WERI-Rb-1 (cell line): ENCODE measurements at regions not wholly inside any gene's neighbourhood (a gene's known extent, or its start where the extent isn't known, plus 50 kb on each side); places are given as distances from the start of the nearest gene placed in this dataset.

Source experiments
- DNase-seq: peaks from one replicate; pipeline ENCODE4 v3.0.0-alpha.2; 2020
- H3K27ac ChIP-seq: fragments of 250-450 bp; sonication (Bioruptor Pico); 2 replicates; pipeline ENCODE4 v1.5.1; 2020; ENCODE audit warnings: mild to moderate bottlenecking, moderate library complexity
- H3K27me3 ChIP-seq: fragments of 250-450 bp; sonication (Bioruptor Pico); 2 replicates; pipeline ENCODE4 v1.5.1; 2021; ENCODE audit warnings: mild to moderate bottlenecking, low read depth, moderate library complexity; ENCODE audit not compliant: insufficient read depth, severe bottlenecking
- H3K36me3 ChIP-seq: fragments of 250-450 bp; sonication (Bioruptor Pico); 2 replicates; pipeline ENCODE4 v1.5.1; 2020; ENCODE audit warnings: mild to moderate bottlenecking, moderate library complexity
- H3K4me3 ChIP-seq: 2 replicates; pipeline ENCODE4 v1.5.1; 2011; ENCODE audit warnings: low read depth, mild to moderate bottlenecking, control low read depth, low read length
- H3K9me3 ChIP-seq: fragments of 250-450 bp; sonication (Bioruptor Pico); 2 replicates; pipeline ENCODE4 v1.5.1; 2021; ENCODE audit warnings: mild to moderate bottlenecking, moderate library complexity; ENCODE audit not compliant: severe bottlenecking
- TF ChIP-seq, protein P1 (sequence below): IDR thresholded peaks from 2 replicates; pipeline ENCODE4 v1.5.1; 2011; ENCODE audit warnings: low read depth, mild to moderate bottlenecking, control low read depth, inconsistent platforms, low read length

DNA sequence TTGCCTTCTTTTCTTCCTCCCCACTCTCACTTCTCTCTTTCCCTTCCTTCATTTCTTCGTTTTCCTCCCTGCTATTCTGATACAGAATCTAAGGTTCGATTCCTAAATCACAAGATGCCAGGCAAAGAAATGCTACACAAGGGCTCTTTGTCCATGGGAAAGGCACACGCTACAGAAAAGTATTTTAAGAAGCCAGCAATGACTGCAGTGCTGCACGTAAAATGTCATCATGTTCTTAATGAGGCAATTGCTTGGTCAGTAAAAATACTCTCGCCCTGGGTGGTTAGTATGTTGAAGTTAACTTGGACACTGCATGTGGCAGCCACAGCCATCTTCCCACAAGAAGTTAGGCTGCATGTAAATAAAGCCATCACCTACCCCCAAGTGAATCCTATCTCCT lies 178.4 kb downstream of the DHX15 start:
- no peaks in the 10 kb centered on the region for H3K27me3 ChIP-seq
- no peak overlapping the region for H3K27ac ChIP-seq
- H3K36me3 ChIP-seq = no peaks in the 10 kb centered on the region
- H3K4me3 ChIP-seq = no peak overlapping the region
- H3K9me3 ChIP-seq = no peaks in the 10 kb centered on the region
- TF ChIP-seq, protein P1, sequence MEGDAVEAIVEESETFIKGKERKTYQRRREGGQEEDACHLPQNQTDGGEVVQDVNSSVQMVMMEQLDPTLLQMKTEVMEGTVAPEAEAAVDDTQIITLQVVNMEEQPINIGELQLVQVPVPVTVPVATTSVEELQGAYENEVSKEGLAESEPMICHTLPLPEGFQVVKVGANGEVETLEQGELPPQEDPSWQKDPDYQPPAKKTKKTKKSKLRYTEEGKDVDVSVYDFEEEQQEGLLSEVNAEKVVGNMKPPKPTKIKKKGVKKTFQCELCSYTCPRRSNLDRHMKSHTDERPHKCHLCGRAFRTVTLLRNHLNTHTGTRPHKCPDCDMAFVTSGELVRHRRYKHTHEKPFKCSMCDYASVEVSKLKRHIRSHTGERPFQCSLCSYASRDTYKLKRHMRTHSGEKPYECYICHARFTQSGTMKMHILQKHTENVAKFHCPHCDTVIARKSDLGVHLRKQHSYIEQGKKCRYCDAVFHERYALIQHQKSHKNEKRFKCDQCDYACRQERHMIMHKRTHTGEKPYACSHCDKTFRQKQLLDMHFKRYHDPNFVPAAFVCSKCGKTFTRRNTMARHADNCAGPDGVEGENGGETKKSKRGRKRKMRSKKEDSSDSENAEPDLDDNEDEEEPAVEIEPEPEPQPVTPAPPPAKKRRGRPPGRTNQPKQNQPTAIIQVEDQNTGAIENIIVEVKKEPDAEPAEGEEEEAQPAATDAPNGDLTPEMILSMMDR = no peak
- DNase-seq = no peak

DNA sequence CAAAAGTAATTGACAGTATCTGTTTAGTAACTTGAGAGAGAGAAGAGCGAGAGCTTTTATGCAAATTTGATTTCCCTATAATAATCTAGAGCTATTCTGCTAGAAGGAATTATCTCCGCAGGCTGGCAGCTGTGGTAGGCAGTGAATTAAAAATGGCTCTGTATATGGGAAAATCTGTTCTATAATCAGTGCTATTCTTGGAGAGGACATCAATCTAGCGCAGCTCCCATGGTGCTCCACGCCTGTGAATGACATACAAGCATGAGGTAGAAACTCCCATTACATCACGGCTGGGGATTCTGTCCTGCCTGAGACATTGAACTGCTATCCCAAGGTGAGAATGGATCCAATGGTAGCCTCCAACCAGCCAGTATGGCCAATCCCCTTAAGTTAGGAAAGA lies 179.0 kb downstream of the DHX15 start:
- no peaks in the 10 kb centered on the region for H3K27me3 ChIP-seq

DNA sequence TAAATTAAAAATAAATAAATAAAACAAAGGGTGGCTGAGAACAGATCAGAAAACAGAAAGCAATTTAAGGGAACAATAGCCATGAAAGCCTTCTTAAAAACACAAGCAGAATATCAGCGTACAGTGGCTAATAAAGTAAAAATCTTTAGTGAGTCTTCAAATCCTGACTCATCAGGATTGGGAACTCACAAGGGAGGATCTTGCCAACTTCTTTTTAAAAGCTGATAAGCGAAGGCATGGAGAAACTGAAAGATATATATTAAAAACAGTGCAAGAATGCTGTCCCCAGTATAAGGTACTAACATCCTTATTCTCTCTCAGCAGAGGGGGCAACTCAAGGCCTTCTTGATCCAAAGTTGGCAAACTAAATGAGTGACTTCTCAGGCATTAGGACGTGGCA lies 180.1 kb downstream of the DHX15 start:
- TF ChIP-seq, protein P1 = no peak
- Histone ChIP-seq H3K4me3 (no peak overlapping the region), H3K9me3 (no peaks in the 10 kb centered on the region), H3K27ac (no peak overlapping the region), H3K36me3 (no peaks in the 10 kb centered on the region), H3K27me3 (no peaks in the 10 kb centered on the region)
- no peak for DNase-seq

More for the DNA sequence above, 179.0 kb downstream of the DHX15 start:
- no peaks in the 10 kb centered on the region for H3K9me3 ChIP-seq
- TF ChIP-seq, protein P1 = no peak
- no peak overlapping the region for H3K27ac ChIP-seq
- no peak overlapping the region for H3K4me3 ChIP-seq
- no peak for DNase-seq
- H3K36me3 ChIP-seq = no peaks in the 10 kb centered on the region

DNA sequence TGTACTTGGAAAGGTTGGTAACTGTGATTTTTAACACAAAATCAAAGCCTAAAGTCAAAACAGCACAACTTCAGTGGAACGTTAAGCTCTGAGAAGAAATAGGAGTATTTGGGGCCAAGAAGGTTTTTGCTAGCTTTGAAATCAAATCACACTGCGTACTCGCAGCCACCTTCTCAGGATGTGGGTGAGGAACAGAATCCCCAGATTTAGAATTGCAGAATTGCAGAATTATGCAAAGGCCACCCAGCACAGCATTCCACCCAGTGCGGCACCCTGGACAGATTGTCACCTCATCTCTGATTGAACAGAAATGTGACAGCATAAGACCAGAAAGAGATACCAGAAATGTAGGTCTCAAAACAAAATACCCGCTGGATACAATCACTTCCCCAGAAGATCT lies 181.1 kb downstream of the DHX15 start:
- TF ChIP-seq, protein P1 = no peak
- Histone ChIP-seq H3K9me3 (no peaks in the 10 kb centered on the region), H3K27me3 (no peaks in the 10 kb centered on the region), H3K36me3 (no peaks in the 10 kb centered on the region), H3K4me3 (no peak overlapping the region), H3K27ac (no peak overlapping the region)
- no peak for DNase-seq

DNA sequence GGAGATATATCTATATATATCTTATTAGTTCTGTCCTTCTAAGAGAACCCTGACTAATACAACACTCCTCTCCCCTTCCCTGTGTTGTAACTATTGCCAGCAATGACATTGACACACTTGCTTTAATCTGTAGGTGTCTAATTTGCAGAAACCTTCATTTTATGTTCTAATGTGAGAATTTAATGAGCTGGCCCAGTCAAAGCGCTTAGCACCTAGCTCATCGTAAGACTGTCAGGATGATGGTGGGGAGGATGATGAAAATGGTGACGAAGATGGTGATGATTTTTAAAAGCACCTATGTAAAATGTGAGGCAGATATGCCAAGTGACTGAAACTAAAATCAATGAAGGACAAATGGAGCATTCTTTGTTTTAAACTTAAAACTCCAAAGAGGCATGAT lies 183.8 kb downstream of the DHX15 start:
- TF ChIP-seq, protein P1 = no peak
- DNase-seq = no peak
- H3K27me3 ChIP-seq = no peaks in the 10 kb centered on the region

DNA sequence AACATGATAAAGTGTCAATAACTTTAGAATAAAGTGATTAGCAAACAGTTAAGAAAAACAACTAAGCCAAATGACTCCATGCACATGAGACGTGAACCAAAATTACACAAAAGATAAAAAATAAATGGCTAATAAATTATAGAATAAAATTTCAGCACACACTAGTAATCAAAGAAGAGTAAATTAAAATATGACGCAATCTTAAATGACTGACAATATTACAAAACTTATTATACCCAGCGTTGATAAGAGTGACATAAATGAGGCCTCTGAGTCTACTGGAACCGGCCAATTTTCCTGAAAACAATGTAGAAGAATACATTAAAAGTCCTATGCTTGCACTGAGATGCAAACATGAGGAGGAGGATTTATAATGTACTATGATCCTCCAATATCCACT lies 187.4 kb downstream of the DHX15 start:
- TF ChIP-seq, protein P1 = no peak
- DNase-seq = no peak
- Histone ChIP-seq H3K9me3 (no peaks in the 10 kb centered on the region), H3K27me3 (no peaks in the 10 kb centered on the region), H3K27ac (no peak overlapping the region), H3K36me3 (no peaks in the 10 kb centered on the region), H3K4me3 (no peak overlapping the region)

More for the DNA sequence above, 183.8 kb downstream of the DHX15 start:
- H3K9me3 ChIP-seq = no peaks in the 10 kb centered on the region
- H3K27ac ChIP-seq = no peak overlapping the region
- no peaks in the 10 kb centered on the region for H3K36me3 ChIP-seq
- no peak overlapping the region for H3K4me3 ChIP-seq
